ENCODE measurements at regions not wholly inside any gene's neighbourhood (a gene's known extent, or its start where the extent isn't known, plus 50 kb on each side); places are given as distances from the start of the nearest gene placed in this dataset.

DNA sequence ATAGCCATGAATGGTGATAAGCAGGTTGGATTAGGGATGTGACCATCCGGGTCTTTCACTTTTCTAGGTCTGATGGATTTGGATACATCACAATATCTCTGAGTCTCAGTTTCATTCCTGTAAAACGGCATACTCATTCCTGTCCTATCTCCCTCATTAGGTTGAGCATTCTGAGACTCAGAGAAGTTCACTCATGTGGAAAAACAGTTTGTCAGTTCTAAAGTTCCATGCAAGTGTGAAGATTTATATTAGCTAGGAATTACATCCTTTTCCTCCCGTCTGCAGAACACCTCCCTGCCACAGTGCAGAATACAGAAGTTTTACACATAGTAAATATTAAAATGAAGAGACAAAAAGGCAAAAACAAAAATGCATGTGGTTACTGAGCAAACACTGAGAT, 94.2 kb upstream of the SLC25A13 start (continued):
- TF ChIP-seq, protein P1, sequence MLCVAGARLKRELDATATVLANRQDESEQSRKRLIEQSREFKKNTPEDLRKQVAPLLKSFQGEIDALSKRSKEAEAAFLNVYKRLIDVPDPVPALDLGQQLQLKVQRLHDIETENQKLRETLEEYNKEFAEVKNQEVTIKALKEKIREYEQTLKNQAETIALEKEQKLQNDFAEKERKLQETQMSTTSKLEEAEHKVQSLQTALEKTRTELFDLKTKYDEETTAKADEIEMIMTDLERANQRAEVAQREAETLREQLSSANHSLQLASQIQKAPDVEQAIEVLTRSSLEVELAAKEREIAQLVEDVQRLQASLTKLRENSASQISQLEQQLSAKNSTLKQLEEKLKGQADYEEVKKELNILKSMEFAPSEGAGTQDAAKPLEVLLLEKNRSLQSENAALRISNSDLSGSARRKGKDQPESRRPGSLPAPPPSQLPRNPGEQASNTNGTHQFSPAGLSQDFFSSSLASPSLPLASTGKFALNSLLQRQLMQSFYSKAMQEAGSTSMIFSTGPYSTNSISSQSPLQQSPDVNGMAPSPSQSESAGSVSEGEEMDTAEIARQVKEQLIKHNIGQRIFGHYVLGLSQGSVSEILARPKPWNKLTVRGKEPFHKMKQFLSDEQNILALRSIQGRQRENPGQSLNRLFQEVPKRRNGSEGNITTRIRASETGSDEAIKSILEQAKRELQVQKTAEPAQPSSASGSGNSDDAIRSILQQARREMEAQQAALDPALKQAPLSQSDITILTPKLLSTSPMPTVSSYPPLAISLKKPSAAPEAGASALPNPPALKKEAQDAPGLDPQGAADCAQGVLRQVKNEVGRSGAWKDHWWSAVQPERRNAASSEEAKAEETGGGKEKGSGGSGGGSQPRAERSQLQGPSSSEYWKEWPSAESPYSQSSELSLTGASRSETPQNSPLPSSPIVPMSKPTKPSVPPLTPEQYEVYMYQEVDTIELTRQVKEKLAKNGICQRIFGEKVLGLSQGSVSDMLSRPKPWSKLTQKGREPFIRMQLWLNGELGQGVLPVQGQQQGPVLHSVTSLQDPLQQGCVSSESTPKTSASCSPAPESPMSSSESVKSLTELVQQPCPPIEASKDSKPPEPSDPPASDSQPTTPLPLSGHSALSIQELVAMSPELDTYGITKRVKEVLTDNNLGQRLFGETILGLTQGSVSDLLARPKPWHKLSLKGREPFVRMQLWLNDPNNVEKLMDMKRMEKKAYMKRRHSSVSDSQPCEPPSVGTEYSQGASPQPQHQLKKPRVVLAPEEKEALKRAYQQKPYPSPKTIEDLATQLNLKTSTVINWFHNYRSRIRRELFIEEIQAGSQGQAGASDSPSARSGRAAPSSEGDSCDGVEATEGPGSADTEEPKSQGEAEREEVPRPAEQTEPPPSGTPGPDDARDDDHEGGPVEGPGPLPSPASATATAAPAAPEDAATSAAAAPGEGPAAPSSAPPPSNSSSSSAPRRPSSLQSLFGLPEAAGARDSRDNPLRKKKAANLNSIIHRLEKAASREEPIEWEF (IDR thresholded peaks at IDR 0.05; ENCODE audit: insufficient replicate concordance, low read depth, low read length) = no peak
- TF ChIP-seq NFXL1 (IDR thresholded peaks at IDR 0.05; ENCODE audit: borderline replicate concordance) (no peak), NBN (IDR thresholded peaks at IDR 0.05) (no peak), RAD51 (IDR thresholded peaks at IDR 0.05) (no peak), SIN3A (IDR thresholded peaks at IDR 0.05; ENCODE audit: low read depth, low read length) (no peak), WRNIP1 (IDR thresholded peaks at IDR 0.05; ENCODE audit: borderline replicate concordance, low read depth, low read length) (no peak), KDM1A (IDR thresholded peaks at IDR 0.05; ENCODE audit: borderline replicate concordance) (no peak)
- TF ChIP-seq, protein P2, sequence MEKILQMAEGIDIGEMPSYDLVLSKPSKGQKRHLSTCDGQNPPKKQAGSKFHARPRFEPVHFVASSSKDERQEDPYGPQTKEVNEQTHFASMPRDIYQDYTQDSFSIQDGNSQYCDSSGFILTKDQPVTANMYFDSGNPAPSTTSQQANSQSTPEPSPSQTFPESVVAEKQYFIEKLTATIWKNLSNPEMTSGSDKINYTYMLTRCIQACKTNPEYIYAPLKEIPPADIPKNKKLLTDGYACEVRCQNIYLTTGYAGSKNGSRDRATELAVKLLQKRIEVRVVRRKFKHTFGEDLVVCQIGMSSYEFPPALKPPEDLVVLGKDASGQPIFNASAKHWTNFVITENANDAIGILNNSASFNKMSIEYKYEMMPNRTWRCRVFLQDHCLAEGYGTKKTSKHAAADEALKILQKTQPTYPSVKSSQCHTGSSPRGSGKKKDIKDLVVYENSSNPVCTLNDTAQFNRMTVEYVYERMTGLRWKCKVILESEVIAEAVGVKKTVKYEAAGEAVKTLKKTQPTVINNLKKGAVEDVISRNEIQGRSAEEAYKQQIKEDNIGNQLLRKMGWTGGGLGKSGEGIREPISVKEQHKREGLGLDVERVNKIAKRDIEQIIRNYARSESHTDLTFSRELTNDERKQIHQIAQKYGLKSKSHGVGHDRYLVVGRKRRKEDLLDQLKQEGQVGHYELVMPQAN (conservative IDR thresholded peaks at IDR 0.05) = no peak
- TF ChIP-seq, protein P3, sequence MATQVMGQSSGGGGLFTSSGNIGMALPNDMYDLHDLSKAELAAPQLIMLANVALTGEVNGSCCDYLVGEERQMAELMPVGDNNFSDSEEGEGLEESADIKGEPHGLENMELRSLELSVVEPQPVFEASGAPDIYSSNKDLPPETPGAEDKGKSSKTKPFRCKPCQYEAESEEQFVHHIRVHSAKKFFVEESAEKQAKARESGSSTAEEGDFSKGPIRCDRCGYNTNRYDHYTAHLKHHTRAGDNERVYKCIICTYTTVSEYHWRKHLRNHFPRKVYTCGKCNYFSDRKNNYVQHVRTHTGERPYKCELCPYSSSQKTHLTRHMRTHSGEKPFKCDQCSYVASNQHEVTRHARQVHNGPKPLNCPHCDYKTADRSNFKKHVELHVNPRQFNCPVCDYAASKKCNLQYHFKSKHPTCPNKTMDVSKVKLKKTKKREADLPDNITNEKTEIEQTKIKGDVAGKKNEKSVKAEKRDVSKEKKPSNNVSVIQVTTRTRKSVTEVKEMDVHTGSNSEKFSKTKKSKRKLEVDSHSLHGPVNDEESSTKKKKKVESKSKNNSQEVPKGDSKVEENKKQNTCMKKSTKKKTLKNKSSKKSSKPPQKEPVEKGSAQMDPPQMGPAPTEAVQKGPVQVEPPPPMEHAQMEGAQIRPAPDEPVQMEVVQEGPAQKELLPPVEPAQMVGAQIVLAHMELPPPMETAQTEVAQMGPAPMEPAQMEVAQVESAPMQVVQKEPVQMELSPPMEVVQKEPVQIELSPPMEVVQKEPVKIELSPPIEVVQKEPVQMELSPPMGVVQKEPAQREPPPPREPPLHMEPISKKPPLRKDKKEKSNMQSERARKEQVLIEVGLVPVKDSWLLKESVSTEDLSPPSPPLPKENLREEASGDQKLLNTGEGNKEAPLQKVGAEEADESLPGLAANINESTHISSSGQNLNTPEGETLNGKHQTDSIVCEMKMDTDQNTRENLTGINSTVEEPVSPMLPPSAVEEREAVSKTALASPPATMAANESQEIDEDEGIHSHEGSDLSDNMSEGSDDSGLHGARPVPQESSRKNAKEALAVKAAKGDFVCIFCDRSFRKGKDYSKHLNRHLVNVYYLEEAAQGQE (IDR thresholded peaks at IDR 0.05; ENCODE audit: low read depth, low read length) = no peak

All from GM12878 (cell line).